Esophagus squamous epithelium (tissue), 5 donors: ENCODE measurements at regions not wholly inside any gene's neighbourhood (a gene's known extent, or its start where the extent isn't known, plus 50 kb on each side); places are given as distances from the start of the nearest gene placed in this dataset.

Experiments
- DNase-seq: peaks from one replicate; lab custom pipeline; 2025; lab: John Stamatoyannopoulos, UW
- H3K27ac ChIP-seq, 4 donors: fragments of 200-600 bp; sonication (generic); one replicate each; pipeline ENCODE4 v1.5.1; 2016 to 2019; ENCODE audit warnings: mild to moderate bottlenecking in 1 of 4
- H3K27me3 ChIP-seq, 4 donors: fragments of 200-600 bp; sonication (generic); 1 replicate in 3 of 4; 2 replicates in 1 of 4; pipeline versions ENCODE4 v1.5.1 to v1.6.0; 2017 to 2021; ENCODE audit warnings: antibody characterized with exemption in 1 of 4
- H3K36me3 ChIP-seq, 3 donors: fragments of 200-600 bp; sonication (generic); one replicate each; pipeline ENCODE4 v1.5.1; 2016 to 2019
- H3K4me1 ChIP-seq, 3 donors: fragments of 200-600 bp; sonication (generic); one replicate each; pipeline ENCODE4 v1.5.1; 2017 to 2019
- H3K4me3 ChIP-seq, 4 donors: fragments of 200-600 bp; sonication (generic); 1 replicate in 3 of 4; 2 replicates in 1 of 4; pipeline ENCODE4 v1.5.1; 2016 to 2019; ENCODE audit warnings: mild to moderate bottlenecking in 2 of 4, moderate library complexity in 1 of 4
- H3K9me3 ChIP-seq, 3 donors: fragments of 200-600 bp; sonication (generic); one replicate each; pipeline ENCODE4 v1.5.1; 2016 to 2019
- POLR2A ChIP-seq, 4 donors: fragments of 450-650 bp; IDR thresholded peaks; one replicate each; pipeline ENCODE4 v1.6.1; 2017; ENCODE audit warnings: antibody characterized with exemption in 4 of 4, mild to moderate bottlenecking in 4 of 4, moderate library complexity in 3 of 4
- WGBS, 2 donors: methylation state at CpG; one replicate each; pipeline ENCODE4 v1.1.5; 2018; 5-methylcytosine and 5-hydroxymethylcytosine counted together
- intact Hi-C: fragments of 100-400 bp; cut with DNase I; formaldehyde crosslinking; loops from one replicate; pipeline ENCODE4 v1.15.0; 2022
- TF ChIP-seq, protein P1 (sequence below), 6 experiments: fragments of 450-650 bp in 4 of 6; fragments of 200-600 bp in 2 of 6; sonication (generic) in 2 of 6; IDR thresholded peaks; one replicate each; pipeline ENCODE4 v1.5.1; 2016 to 2019; ENCODE audit warnings: antibody characterized with exemption in 6 of 6, mild to moderate bottlenecking in 4 of 6, moderate library complexity in 4 of 6
- donor health status: DM: yes; HTN: yes; CAD: no.

DNA sequence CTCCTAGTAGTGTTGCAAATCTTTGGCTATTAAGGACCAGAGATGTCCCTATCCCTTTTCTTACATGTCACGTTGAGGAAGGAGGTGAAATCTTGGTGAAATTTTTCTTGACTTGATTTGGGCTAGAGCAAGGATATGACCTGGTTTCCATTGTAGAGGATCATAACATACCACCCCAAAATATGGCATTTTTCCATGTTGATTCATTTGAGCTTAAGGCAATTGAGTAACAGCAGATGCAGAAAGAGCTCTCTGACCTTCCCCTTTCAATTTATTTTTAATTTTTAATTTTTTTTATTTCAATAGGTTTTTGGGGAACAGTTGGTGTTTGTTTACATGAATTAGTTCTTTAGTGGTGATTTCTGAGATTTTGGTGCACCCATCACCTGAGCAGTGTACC, 61.2 kb upstream of the MAP1B start:
- WGBS, 2 donors: 43 to 82% methylated on average over 1 of the region's 1 CpG
- peaks cover 0 to 4% (median 0%) of the 10 kb centered on the region in 4 donors for H3K27me3 ChIP-seq
- H3K36me3 ChIP-seq: no peaks in the 10 kb centered on the region
- intact Hi-C loops: no loop called here
- no peaks in the 10 kb centered on the region for H3K9me3 ChIP-seq
- no peak overlapping the region for H3K4me3 ChIP-seq
- DNase-seq: no peak
- no peaks in the 10 kb centered on the region for H3K4me1 ChIP-seq
- no peak overlapping the region for H3K27ac ChIP-seq
- TF ChIP-seq, protein P1, sequence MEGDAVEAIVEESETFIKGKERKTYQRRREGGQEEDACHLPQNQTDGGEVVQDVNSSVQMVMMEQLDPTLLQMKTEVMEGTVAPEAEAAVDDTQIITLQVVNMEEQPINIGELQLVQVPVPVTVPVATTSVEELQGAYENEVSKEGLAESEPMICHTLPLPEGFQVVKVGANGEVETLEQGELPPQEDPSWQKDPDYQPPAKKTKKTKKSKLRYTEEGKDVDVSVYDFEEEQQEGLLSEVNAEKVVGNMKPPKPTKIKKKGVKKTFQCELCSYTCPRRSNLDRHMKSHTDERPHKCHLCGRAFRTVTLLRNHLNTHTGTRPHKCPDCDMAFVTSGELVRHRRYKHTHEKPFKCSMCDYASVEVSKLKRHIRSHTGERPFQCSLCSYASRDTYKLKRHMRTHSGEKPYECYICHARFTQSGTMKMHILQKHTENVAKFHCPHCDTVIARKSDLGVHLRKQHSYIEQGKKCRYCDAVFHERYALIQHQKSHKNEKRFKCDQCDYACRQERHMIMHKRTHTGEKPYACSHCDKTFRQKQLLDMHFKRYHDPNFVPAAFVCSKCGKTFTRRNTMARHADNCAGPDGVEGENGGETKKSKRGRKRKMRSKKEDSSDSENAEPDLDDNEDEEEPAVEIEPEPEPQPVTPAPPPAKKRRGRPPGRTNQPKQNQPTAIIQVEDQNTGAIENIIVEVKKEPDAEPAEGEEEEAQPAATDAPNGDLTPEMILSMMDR (IDR thresholded peaks at IDR 0.05): no peak
- TF ChIP-seq POLR2A (IDR thresholded peaks at IDR 0.05): no peak

DNA sequence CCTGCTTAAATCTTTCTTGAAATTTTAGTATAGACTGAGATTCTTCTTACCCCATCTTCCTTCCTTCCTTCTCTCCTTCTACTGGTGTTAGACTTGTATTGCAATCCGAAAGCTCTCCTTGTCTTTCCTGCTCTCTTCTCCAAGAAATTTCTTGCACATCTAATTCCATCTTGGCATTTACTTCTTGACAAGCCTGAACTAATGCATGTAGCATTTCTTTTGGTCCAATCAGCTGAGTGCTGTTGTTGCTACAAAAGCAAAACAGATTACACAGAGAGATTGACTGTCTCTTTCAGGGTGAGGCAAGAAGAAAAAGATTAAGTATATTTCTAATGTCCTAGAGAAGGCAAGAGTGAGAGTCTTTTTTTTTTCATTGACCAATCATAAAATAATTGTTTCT, 51.6 kb upstream of the MAP1B start:
- H3K27me3 ChIP-seq: peaks cover 0 to 6% (median 0%) of the 10 kb centered on the region in 4 donors
- H3K36me3 ChIP-seq: no peaks in the 10 kb centered on the region
- no peak for DNase-seq
- WGBS, 2 donors: 14 to 24% methylated on average over 1 of the region's 1 CpG
- no peak overlapping the region for H3K4me3 ChIP-seq
- no peak for TF ChIP-seq POLR2A (IDR thresholded peaks at IDR 0.05)
- TF ChIP-seq, protein P1 (IDR thresholded peaks at IDR 0.05): no peak
- H3K9me3 ChIP-seq: no peaks in the 10 kb centered on the region
- H3K4me1 ChIP-seq: no peaks in the 10 kb centered on the region
- intact Hi-C loops: no loop called here
- H3K27ac ChIP-seq: no peak overlapping the region
